CD14-positive monocyte (primary cell): ENCODE measurements at regions not wholly inside any gene's neighbourhood (a gene's known extent, or its start where the extent isn't known, plus 50 kb on each side); places are given as distances from the start of the nearest gene placed in this dataset.

Source experiments
- DNase-seq, 3 donors: peaks; one replicate each; pipeline ENCODE4 v3.0.0-alpha.2; 2011 to 2022
- H2AFZ ChIP-seq: 2 replicates; pipeline ENCODE4 v1.6.0; 2012; ENCODE audit warnings: mild to moderate bottlenecking, low read depth, low read length, inconsistent platforms; ENCODE audit not compliant: insufficient read depth, poor library complexity, severe bottlenecking
- H3K27ac ChIP-seq, 2 donors: 1 replicate in 1 of 2; 2 replicates in 1 of 2; pipeline ENCODE4 v1.5.1; 2012 to 2013; ENCODE audit warnings: low read length in 2 of 2, control low read depth in 1 of 2, inconsistent platforms in 1 of 2, low read depth in 1 of 2, mild to moderate bottlenecking in 1 of 2
- H3K27me3 ChIP-seq, 2 donors: one replicate each; pipeline versions ENCODE4 v1.6.0 to v1.6.1; 2011 to 2013; ENCODE audit warnings: low read length in 2 of 2; ENCODE audit not compliant: control insufficient read depth in 2 of 2, insufficient read depth in 2 of 2
- H3K36me3 ChIP-seq, 2 donors: replicated peaks in 1 of 2; 1 replicate in 1 of 2; 2 replicates in 1 of 2; pipeline versions ENCODE4 v1.5.1 to v1.6.1; 2012 to 2013; ENCODE audit warnings: low read length in 2 of 2, control low read depth in 1 of 2, inconsistent platforms in 1 of 2, mild to moderate bottlenecking in 1 of 2; ENCODE audit not compliant: insufficient read depth in 2 of 2, control insufficient read depth in 1 of 2
- H3K4me1 ChIP-seq, 2 donors: 1 replicate in 1 of 2; 2 replicates in 1 of 2; pipeline versions ENCODE4 v1.5.1 to v1.6.1; 2012 to 2013; ENCODE audit warnings: low read length in 2 of 2, control low read depth in 1 of 2, inconsistent platforms in 1 of 2, mild to moderate bottlenecking in 1 of 2, moderate library complexity in 1 of 2; ENCODE audit not compliant: insufficient read depth in 2 of 2, control insufficient read depth in 1 of 2
- H3K4me2 ChIP-seq: replicated peaks from 2 replicates; pipeline ENCODE3; 2012; ENCODE audit warnings: low read length, moderate library complexity, mild to moderate bottlenecking; ENCODE audit not compliant: poor library complexity, severe bottlenecking; ENCODE audit errors: extremely low read depth
- H3K4me3 ChIP-seq, 3 experiments: fragments of 200-600 bp in 1 of 3; sonication (generic) in 1 of 3; replicated peaks in 1 of 3; 1 replicate in 2 of 3; 2 replicates in 1 of 3; pipeline ENCODE4 v1.5.1; 2011 to 2013; ENCODE audit warnings: low read length in 3 of 3, mild to moderate bottlenecking in 3 of 3, control low read depth in 2 of 3, low read depth in 2 of 3, inconsistent platforms in 1 of 3, moderate library complexity in 1 of 3
- H3K79me2 ChIP-seq: 2 replicates; pipeline ENCODE4 v1.6.0; 2012; ENCODE audit warnings: mild to moderate bottlenecking, control low read depth, inconsistent platforms, low read length, moderate library complexity; ENCODE audit not compliant: insufficient read depth
- H3K9ac ChIP-seq: 2 replicates; pipeline ENCODE4 v1.6.0; 2017; ENCODE audit warnings: low read length, mild to moderate bottlenecking; ENCODE audit not compliant: insufficient read depth, poor library complexity, severe bottlenecking
- H3K9me3 ChIP-seq, 2 donors: replicated peaks in 1 of 2; 1 replicate in 1 of 2; 2 replicates in 1 of 2; pipeline versions ENCODE4 v1.5.1 to v1.6.1; 2012 to 2013; ENCODE audit warnings: low read length in 2 of 2, control low read depth in 1 of 2; ENCODE audit not compliant: control insufficient read depth in 1 of 2, insufficient read depth in 1 of 2
- H4K20me1 ChIP-seq: 2 replicates; pipeline ENCODE4 v1.6.0; 2012; ENCODE audit warnings: mild to moderate bottlenecking, low read length, control low read depth, moderate library complexity; ENCODE audit not compliant: insufficient read depth
- H3K27ac Mint-ChIP-seq, 7 donors: one replicate each; pipeline ENCODE4 v1.8.0; 2020; ENCODE audit warnings: mild to moderate bottlenecking in 7 of 7, mixed read lengths in 7 of 7, moderate library complexity in 6 of 7, inconsistent platforms in 2 of 7
- H3K27me3 Mint-ChIP-seq, 3 donors: one replicate each; pipeline ENCODE4 v1.8.0; 2021 to 2022; ENCODE audit warnings: low read depth in 3 of 3, mild to moderate bottlenecking in 3 of 3, mixed read lengths in 3 of 3, moderate library complexity in 3 of 3, inconsistent platforms in 1 of 3
- H3K36me3 Mint-ChIP-seq, 2 donors: one replicate each; pipeline ENCODE4 v1.8.0; 2020; ENCODE audit warnings: mixed read lengths in 2 of 2, inconsistent platforms in 1 of 2, mild to moderate bottlenecking in 1 of 2
- H3K4me1 Mint-ChIP-seq: one replicate; pipeline ENCODE4 v1.8.0; 2020; ENCODE audit warnings: mild to moderate bottlenecking, mixed read lengths
- H3K4me3 Mint-ChIP-seq, 2 donors: one replicate each; pipeline ENCODE4 v1.8.0; 2020; ENCODE audit warnings: mild to moderate bottlenecking in 2 of 2, mixed read lengths in 2 of 2, moderate library complexity in 1 of 2
- H3K9me3 Mint-ChIP-seq, 7 donors: one replicate each; pipeline ENCODE4 v1.8.0; 2020 to 2022; ENCODE audit warnings: mixed read lengths in 7 of 7, mild to moderate bottlenecking in 6 of 7, moderate library complexity in 6 of 7, inconsistent platforms in 2 of 7
- WGBS: methylation state at CpG from one replicate; pipeline ENCODE4 v1.1.5; 2013; ENCODE audit warnings: missing lambda C conversion rate; ENCODE audit not compliant: insufficient coverage; 5-methylcytosine and 5-hydroxymethylcytosine counted together
- intact Hi-C, 2 donors: fragments of 100-400 bp; cut with micrococcal nuclease; formaldehyde crosslinking; loops; one replicate each; pipeline versions ENCODE4 v1.15.0 to v1.15.1; 2023
- TF ChIP-seq, protein P1 (sequence below): fragments of 200-600 bp; IDR thresholded peaks from one replicate; pipeline ENCODE4 v1.8.0; 2022; ENCODE audit warnings: antibody characterized with exemption, mild to moderate bottlenecking

GRCh38 chr2:221216636-221217035 lies 355.5 kb downstream of the EPHA4 start:
- H3K36me3 ChIP-seq: no peaks in the 10 kb centered on the region
- 100% methylated on average over 1 of the region's 3 CpGs for WGBS
- no peak overlapping the region for H2AFZ ChIP-seq
- no peak overlapping the region for H3K4me2 ChIP-seq
- H3K4me1 ChIP-seq: no peaks in the 10 kb centered on the region
- H3K9ac ChIP-seq: no peak overlapping the region
- Mint-ChIP-seq H3K4me1 (no peaks in the 10 kb centered on the region), H3K36me3 (no peaks in the 10 kb centered on the region), H3K9me3 (peaks cover 0 to 7% (median 3%) of the 10 kb centered on the region in 7 donors), H3K27ac (no peak overlapping the region), H3K4me3 (no peak overlapping the region), H3K27me3 (peaks cover 0 to 1% (median 0%) of the 10 kb centered on the region in 3 donors)
- no peaks in the 10 kb centered on the region for H4K20me1 ChIP-seq
- DNase-seq: no peak
- H3K27ac ChIP-seq: no peak overlapping the region
- no peaks in the 10 kb centered on the region for H3K27me3 ChIP-seq
- TF ChIP-seq, protein P1, sequence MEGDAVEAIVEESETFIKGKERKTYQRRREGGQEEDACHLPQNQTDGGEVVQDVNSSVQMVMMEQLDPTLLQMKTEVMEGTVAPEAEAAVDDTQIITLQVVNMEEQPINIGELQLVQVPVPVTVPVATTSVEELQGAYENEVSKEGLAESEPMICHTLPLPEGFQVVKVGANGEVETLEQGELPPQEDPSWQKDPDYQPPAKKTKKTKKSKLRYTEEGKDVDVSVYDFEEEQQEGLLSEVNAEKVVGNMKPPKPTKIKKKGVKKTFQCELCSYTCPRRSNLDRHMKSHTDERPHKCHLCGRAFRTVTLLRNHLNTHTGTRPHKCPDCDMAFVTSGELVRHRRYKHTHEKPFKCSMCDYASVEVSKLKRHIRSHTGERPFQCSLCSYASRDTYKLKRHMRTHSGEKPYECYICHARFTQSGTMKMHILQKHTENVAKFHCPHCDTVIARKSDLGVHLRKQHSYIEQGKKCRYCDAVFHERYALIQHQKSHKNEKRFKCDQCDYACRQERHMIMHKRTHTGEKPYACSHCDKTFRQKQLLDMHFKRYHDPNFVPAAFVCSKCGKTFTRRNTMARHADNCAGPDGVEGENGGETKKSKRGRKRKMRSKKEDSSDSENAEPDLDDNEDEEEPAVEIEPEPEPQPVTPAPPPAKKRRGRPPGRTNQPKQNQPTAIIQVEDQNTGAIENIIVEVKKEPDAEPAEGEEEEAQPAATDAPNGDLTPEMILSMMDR: no peak
- H3K9me3 ChIP-seq: no peaks in the 10 kb centered on the region
- no peaks in the 10 kb centered on the region for H3K79me2 ChIP-seq
- H3K4me3 ChIP-seq: no peak overlapping the region
- intact Hi-C loops: no loop called here

GRCh38 chr2:221225752-221226151 lies 346.4 kb downstream of the EPHA4 start:
- intact Hi-C loops: no loop called here
- H4K20me1 ChIP-seq: no peaks in the 10 kb centered on the region
- H3K9me3 Mint-ChIP-seq: peaks cover 0 to 2% (median 0%) of the 10 kb centered on the region in 7 donors
- no peaks in the 10 kb centered on the region for H3K4me1 ChIP-seq
- H3K4me3 Mint-ChIP-seq: no peak overlapping the region
- no peak overlapping the region for H3K9ac ChIP-seq
- H3K4me2 ChIP-seq: no peak overlapping the region
- 100% methylated on average over 1 of the region's 2 CpGs for WGBS
- no peaks in the 10 kb centered on the region for H3K36me3 ChIP-seq
- no peaks in the 10 kb centered on the region for H3K36me3 Mint-ChIP-seq
- H3K9me3 ChIP-seq: no peaks in the 10 kb centered on the region
- H3K4me1 Mint-ChIP-seq: no peaks in the 10 kb centered on the region
- H3K27me3 Mint-ChIP-seq: no peaks in the 10 kb centered on the region
- TF ChIP-seq, protein P1: no peak
- no peak overlapping the region for H2AFZ ChIP-seq
- no peaks in the 10 kb centered on the region for H3K79me2 ChIP-seq
- no peak overlapping the region for H3K27ac Mint-ChIP-seq
- DNase-seq: no peak
- H3K27me3 ChIP-seq: no peaks in the 10 kb centered on the region
- H3K27ac ChIP-seq: no peak overlapping the region
- no peak overlapping the region for H3K4me3 ChIP-seq
